NCI-H1092 (cell line): ENCODE measurements at regions not wholly inside any gene's neighbourhood (a gene's known extent, or its start where the extent isn't known, plus 50 kb on each side); places are given as distances from the start of the nearest gene placed in this dataset.
"Not testable (repeated sequence)": the region's sequence is repeated elsewhere in the genome, so short reads cannot be mapped to it uniquely, and the experiment has no call there.

Experiments
- DNase-seq: peaks from one replicate; lab custom pipeline; 2025; lab: John Stamatoyannopoulos, UW

- DNase-seq: no peak
These were observed 84.4 kb downstream of the C9orf152 start for GRCh38 chr9:110123341-110124095.

DNA sequence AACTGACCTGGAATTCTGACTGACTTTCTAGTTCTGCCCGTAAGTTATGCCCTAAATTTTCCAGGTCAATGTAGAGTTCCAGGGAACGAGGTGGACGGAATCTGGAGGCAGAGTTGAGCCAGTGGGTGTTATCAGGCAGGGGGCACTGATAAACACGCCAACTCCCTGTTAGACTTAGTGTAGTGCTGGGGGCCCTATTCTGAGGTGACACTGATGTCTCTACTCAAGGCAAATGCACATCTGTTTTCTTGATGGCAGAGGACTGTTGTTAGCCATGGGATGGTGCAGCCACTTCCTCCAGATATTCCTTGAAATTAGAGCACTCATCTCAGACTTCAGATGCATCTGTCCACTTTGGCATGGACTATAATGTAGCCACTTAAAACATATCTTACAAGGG, 83.5 kb downstream of the C9orf152 start:
- DNase-seq: no peak

GRCh38 chr9:110125207-110125751, 82.7 kb downstream of the C9orf152 start:
- DNase-seq: no peak

- DNase-seq: no peak
These were observed 82.1 kb downstream of the C9orf152 start for GRCh38 chr9:110125763-110126351.

- DNase-seq: no peak
These were observed 81.4 kb downstream of the C9orf152 start for GRCh38 chr9:110126499-110126941.

- no peak for DNase-seq
These were observed 80.7 kb downstream of the C9orf152 start for GRCh38 chr9:110126986-110127864.

DNA sequence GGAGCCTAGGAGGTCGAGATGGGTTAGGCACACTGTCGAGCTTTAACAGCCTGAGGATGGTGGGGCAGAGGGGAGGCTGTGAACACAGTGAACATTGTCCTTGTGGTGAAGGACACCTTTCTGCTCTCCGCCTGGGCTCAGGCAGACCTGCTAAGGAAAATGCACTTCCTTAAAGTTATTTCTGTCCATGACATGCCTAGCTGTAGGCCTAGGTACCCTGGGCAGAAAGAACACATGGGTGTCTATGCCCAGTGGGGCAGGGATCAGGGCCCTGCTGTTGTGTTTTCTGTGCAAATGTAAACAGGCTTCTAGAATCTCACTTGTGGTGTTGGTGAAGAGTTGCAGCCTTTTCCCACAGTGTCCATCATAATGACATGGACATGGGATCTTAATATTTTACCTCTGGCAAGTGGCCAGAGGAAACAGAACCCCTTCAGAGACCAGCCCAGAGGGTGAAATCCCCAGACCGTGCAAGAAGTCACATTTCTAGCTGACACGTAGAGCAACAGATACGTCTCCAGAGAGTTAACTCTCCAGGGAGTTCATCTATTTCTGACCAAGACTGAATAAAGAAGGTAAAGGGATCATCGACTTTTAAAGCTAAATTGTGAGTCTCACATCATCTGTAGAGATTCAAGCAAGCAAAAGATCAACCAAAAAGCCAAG, 79.2 kb downstream of the C9orf152 start:
- DNase-seq: no peak

GRCh38 chr9:110129425-110129824, 78.5 kb downstream of the C9orf152 start:
- DNase-seq: no peak

- DNase-seq: no peak
These were observed 77.7 kb downstream of the C9orf152 start for GRCh38 chr9:110130211-110130610.

- DNase-seq: no peak
These were observed 77.1 kb downstream of the C9orf152 start for GRCh38 chr9:110130791-110131416.

GRCh38 chr9:110131499-110131898, 76.5 kb downstream of the C9orf152 start:
- no peak for DNase-seq

GRCh38 chr9:110132531-110132930, 75.4 kb downstream of the C9orf152 start:
- not testable (repeated sequence) for DNase-seq

- DNase-seq: no peak
These were observed 74.9 kb downstream of the C9orf152 start for GRCh38 chr9:110133059-110133458.

DNA sequence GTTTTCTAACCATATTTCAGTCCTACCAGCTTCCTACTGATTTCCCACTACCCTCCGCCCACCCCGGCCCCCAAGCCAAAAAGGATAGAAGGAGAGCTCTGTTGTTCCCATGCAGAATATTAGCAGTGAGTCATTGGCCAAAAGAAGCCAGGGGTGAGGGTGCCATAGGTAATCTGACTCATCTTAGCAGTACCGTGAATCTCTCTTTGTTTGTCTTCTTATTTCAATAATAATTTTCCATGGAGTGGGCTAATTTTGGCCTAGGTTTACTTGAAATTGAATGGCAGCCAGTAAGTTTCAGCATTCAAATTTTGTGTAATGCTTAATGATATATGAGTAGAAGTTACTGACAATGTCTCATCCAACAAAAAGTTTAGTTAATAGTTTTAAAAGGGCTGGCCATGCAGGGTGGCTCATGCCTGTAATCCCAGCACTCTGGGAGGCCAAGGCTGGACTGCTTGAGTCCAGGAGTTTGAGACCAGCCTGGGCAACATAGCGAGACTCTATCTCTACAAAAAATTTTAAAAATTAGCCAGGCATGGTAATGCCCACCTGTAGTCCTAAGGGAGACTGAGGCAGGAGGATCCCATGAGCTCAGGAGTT, 74.2 kb downstream of the C9orf152 start:
- DNase-seq: no peak

GRCh38 chr9:110135846-110136245, 72.1 kb downstream of the C9orf152 start:
- no peak for DNase-seq

GRCh38 chr9:110136802-110137201, 71.2 kb downstream of the C9orf152 start:
- DNase-seq: no peak

DNA sequence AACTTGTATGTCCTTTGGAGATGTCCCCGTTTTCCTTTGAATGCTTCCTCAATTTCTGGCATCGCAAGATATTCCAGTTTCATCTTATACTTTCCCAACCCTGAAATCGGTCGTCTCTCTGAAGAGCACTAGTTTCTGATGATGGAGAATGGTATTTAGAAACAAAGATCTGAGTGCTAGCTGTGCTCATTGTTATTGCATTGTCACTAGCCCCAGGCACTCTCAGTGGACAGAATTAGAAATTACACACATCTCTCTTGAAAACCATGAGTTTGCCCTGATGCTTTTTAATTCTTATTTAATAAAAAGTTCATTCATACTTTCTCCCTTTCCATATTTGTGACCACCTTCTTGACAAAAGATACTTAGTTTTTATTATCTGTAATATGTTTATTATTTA, 67.7 kb downstream of the C9orf152 start:
- no peak for DNase-seq

- no peak for DNase-seq
These were observed 66.6 kb downstream of the C9orf152 start for GRCh38 chr9:110141227-110141793.

GRCh38 chr9:110142253-110142652, 65.7 kb downstream of the C9orf152 start:
- no peak for DNase-seq

- DNase-seq: no peak
These were observed 65.0 kb downstream of the C9orf152 start for GRCh38 chr9:110142868-110143481.
